Body of pancreas (tissue), 4 donors: ENCODE measurements at regions not wholly inside any gene's neighbourhood (a gene's known extent, or its start where the extent isn't known, plus 50 kb on each side); places are given as distances from the start of the nearest gene placed in this dataset.

Experiments used
- CTCF ChIP-seq, 7 experiments: fragments of 450-650 bp in 4 of 7; fragments of 200-600 bp in 3 of 7; sonication (generic) in 3 of 7; IDR thresholded peaks; one replicate each; pipeline ENCODE4 v1.5.1; 2016 to 2019; ENCODE audit warnings: antibody characterized with exemption in 7 of 7
- POLR2A ChIP-seq, 3 donors: fragments of 450-650 bp; IDR thresholded peaks; one replicate each; pipeline ENCODE4 v1.6.1; 2016; ENCODE audit warnings: antibody characterized with exemption in 3 of 3, mild to moderate bottlenecking in 2 of 3

- TF ChIP-seq CTCF (IDR thresholded peaks at IDR 0.05) (no peak), POLR2A (IDR thresholded peaks at IDR 0.05) (no peak)
Measured at GRCh38 chr3:177590826-177591225, 393.5 kb upstream of the TBL1XR1 start.
